ENCODE measurements at regions not wholly inside any gene's neighbourhood (a gene's known extent, or its start where the extent isn't known, plus 50 kb on each side); places are given as distances from the start of the nearest gene placed in this dataset.

DNA sequence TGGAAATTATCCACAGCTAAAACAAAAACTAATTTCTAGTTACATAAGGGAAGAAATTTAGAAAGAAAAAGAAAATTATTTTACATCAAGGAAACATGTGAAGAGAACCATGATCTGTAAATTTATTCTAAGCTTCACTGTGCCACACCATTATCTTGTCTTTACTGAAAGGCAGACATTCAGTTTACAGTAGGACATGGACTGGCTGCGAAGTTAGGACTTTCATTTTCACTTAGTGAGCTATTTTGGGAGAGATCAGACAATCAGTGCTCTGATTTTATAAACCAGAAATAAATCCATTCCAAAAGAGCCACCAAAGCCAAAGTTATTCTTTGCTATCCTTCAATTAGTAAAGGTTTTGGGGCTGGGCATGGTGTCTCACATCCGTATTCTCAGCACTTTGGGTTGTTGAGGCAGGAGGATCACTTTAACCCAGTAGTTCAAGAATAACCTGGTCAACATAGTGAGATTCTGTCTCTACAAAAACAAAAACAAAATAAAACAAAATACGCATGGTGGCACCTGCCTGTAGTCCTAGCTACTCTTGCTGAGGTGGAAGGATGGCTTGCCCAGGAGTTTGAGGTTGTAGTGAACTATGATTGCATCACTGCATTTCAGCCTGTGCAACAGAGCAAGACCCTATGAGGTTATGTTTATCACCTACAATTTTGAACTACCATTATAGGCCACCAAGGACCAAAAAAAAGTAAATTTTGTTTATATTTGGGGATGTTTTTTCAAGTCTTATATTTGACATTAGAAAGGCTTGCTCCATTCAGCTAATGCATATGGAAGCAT, 1084.8 kb upstream of the ATXN7L3B start:
- ATAC-seq (no peak), DNase-seq (ENCODE audit: low spot score) (no peak)
- Histone ChIP-seq H3K79me2 (replicated peaks; ENCODE audit: insufficient read depth) (no peaks in the 10 kb centered on the region), H4K20me1 (replicated peaks; ENCODE audit: insufficient read depth) (no peaks in the 10 kb centered on the region), H3K27ac (ENCODE audit: low read depth) (no peak overlapping the region), H3K36me3 (ENCODE audit: insufficient read depth) (no peaks in the 10 kb centered on the region), H3K9me2 (ENCODE audit: insufficient read depth) (no peaks in the 10 kb centered on the region), H3F3A (replicated peaks; ENCODE audit: low read depth) (no peaks in the 10 kb centered on the region), H3K4me1 (ENCODE audit: insufficient read depth) (no peaks in the 10 kb centered on the region), H2AFZ (no peak overlapping the region), H3K4me3 (no peak overlapping the region), H3K4me2 (no peak overlapping the region), H3K27me3 (ENCODE audit: insufficient read depth) (peaks cover 42% of the 10 kb centered on the region)
- TF ChIP-seq CREB1 (CRISPR knock-in tag; IDR thresholded peaks at IDR 0.05; ENCODE audit: low read depth), result no peak
- no peak for TF ChIP-seq EZH2phosphoT487 (IDR thresholded peaks at IDR 0.05; ENCODE audit: unreplicated experiment)
- TF ChIP-seq ZNF331 (CRISPR knock-in tag; IDR thresholded peaks at IDR 0.05; ENCODE audit: low read depth), result no peak
- TF ChIP-seq JUNB (IDR thresholded peaks at IDR 0.05; ENCODE audit: unreplicated experiment), result no peak
- TF ChIP-seq, protein P1, sequence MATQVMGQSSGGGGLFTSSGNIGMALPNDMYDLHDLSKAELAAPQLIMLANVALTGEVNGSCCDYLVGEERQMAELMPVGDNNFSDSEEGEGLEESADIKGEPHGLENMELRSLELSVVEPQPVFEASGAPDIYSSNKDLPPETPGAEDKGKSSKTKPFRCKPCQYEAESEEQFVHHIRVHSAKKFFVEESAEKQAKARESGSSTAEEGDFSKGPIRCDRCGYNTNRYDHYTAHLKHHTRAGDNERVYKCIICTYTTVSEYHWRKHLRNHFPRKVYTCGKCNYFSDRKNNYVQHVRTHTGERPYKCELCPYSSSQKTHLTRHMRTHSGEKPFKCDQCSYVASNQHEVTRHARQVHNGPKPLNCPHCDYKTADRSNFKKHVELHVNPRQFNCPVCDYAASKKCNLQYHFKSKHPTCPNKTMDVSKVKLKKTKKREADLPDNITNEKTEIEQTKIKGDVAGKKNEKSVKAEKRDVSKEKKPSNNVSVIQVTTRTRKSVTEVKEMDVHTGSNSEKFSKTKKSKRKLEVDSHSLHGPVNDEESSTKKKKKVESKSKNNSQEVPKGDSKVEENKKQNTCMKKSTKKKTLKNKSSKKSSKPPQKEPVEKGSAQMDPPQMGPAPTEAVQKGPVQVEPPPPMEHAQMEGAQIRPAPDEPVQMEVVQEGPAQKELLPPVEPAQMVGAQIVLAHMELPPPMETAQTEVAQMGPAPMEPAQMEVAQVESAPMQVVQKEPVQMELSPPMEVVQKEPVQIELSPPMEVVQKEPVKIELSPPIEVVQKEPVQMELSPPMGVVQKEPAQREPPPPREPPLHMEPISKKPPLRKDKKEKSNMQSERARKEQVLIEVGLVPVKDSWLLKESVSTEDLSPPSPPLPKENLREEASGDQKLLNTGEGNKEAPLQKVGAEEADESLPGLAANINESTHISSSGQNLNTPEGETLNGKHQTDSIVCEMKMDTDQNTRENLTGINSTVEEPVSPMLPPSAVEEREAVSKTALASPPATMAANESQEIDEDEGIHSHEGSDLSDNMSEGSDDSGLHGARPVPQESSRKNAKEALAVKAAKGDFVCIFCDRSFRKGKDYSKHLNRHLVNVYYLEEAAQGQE (IDR thresholded peaks at IDR 0.05; ENCODE audit: unreplicated experiment), result no peak
- TF ChIP-seq, protein P2, sequence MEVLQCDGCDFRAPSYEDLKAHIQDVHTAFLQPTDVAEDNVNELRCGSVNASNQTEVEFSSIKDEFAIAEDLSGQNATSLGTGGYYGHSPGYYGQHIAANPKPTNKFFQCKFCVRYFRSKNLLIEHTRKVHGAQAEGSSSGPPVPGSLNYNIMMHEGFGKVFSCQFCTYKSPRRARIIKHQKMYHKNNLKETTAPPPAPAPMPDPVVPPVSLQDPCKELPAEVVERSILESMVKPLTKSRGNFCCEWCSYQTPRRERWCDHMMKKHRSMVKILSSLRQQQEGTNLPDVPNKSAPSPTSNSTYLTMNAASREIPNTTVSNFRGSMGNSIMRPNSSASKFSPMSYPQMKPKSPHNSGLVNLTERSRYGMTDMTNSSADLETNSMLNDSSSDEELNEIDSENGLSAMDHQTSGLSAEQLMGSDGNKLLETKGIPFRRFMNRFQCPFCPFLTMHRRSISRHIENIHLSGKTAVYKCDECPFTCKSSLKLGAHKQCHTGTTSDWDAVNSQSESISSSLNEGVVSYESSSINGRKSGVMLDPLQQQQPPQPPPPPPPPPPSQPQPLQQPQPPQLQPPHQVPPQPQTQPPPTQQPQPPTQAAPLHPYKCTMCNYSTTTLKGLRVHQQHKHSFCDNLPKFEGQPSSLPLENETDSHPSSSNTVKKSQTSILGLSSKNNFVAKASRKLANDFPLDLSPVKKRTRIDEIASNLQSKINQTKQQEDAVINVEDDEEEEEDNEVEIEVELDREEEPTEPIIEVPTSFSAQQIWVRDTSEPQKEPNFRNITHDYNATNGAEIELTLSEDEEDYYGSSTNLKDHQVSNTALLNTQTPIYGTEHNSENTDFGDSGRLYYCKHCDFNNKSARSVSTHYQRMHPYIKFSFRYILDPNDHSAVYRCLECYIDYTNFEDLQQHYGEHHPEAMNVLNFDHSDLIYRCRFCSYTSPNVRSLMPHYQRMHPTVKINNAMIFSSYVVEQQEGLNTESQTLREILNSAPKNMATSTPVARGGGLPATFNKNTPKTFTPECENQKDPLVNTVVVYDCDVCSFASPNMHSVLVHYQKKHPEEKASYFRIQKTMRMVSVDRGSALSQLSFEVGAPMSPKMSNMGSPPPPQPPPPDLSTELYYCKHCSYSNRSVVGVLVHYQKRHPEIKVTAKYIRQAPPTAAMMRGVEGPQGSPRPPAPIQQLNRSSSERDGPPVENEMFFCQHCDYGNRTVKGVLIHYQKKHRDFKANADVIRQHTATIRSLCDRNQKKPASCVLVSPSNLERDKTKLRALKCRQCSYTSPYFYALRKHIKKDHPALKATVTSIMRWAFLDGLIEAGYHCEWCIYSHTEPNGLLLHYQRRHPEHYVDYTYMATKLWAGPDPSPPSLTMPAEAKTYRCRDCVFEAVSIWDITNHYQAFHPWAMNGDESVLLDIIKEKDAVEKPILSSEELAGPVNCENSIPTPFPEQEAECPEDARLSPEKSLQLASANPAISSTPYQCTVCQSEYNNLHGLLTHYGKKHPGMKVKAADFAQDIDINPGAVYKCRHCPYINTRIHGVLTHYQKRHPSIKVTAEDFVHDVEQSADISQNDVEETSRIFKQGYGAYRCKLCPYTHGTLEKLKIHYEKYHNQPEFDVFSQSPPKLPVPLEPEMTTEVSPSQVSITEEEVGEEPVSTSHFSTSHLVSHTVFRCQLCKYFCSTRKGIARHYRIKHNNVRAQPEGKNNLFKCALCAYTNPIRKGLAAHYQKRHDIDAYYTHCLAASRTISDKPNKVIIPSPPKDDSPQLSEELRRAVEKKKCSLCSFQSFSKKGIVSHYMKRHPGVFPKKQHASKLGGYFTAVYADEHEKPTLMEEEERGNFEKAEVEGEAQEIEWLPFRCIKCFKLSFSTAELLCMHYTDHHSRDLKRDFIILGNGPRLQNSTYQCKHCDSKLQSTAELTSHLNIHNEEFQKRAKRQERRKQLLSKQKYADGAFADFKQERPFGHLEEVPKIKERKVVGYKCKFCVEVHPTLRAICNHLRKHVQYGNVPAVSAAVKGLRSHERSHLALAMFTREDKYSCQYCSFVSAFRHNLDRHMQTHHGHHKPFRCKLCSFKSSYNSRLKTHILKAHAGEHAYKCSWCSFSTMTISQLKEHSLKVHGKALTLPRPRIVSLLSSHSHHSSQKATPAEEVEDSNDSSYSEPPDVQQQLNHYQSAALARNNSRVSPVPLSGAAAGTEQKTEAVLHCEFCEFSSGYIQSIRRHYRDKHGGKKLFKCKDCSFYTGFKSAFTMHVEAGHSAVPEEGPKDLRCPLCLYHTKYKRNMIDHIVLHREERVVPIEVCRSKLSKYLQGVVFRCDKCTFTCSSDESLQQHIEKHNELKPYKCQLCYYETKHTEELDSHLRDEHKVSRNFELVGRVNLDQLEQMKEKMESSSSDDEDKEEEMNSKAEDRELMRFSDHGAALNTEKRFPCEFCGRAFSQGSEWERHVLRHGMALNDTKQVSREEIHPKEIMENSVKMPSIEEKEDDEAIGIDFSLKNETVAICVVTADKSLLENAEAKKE (CRISPR knock-in tag; IDR thresholded peaks at IDR 0.05), result no peak
- TF ChIP-seq EZH2 (IDR thresholded peaks at IDR 0.05; ENCODE audit: low read depth, unreplicated experiment), result no peak
- no peak for TF ChIP-seq ZNF114 (CRISPR knock-in tag; IDR thresholded peaks at IDR 0.05)
- TF ChIP-seq, protein P3, sequence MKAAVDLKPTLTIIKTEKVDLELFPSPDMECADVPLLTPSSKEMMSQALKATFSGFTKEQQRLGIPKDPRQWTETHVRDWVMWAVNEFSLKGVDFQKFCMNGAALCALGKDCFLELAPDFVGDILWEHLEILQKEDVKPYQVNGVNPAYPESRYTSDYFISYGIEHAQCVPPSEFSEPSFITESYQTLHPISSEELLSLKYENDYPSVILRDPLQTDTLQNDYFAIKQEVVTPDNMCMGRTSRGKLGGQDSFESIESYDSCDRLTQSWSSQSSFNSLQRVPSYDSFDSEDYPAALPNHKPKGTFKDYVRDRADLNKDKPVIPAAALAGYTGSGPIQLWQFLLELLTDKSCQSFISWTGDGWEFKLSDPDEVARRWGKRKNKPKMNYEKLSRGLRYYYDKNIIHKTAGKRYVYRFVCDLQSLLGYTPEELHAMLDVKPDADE (IDR thresholded peaks at IDR 0.05), result no peak
- TF ChIP-seq POLR2AphosphoS5 (IDR thresholded peaks at IDR 0.05; ENCODE audit: low read depth), result no peak
- TF ChIP-seq STAT1 (IDR thresholded peaks at IDR 0.05; ENCODE audit: unreplicated experiment), result no peak
- TF ChIP-seq, protein P4, sequence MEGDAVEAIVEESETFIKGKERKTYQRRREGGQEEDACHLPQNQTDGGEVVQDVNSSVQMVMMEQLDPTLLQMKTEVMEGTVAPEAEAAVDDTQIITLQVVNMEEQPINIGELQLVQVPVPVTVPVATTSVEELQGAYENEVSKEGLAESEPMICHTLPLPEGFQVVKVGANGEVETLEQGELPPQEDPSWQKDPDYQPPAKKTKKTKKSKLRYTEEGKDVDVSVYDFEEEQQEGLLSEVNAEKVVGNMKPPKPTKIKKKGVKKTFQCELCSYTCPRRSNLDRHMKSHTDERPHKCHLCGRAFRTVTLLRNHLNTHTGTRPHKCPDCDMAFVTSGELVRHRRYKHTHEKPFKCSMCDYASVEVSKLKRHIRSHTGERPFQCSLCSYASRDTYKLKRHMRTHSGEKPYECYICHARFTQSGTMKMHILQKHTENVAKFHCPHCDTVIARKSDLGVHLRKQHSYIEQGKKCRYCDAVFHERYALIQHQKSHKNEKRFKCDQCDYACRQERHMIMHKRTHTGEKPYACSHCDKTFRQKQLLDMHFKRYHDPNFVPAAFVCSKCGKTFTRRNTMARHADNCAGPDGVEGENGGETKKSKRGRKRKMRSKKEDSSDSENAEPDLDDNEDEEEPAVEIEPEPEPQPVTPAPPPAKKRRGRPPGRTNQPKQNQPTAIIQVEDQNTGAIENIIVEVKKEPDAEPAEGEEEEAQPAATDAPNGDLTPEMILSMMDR (conservative IDR thresholded peaks at IDR 0.05; ENCODE audit: low read depth in 2 of 2), result no peak
- TF ChIP-seq NANOG (IDR thresholded peaks at IDR 0.05; ENCODE audit: borderline replicate concordance), result no peak
- no peaks in the 10 kb centered on the region for H3K4me1 Mint-ChIP-seq
- peaks cover 14% of the 10 kb centered on the region for H3K27me3 Mint-ChIP-seq (ENCODE audit: insufficient read depth, low read depth, poor library complexity)
- H3K4me3 Mint-ChIP-seq, result no peak overlapping the region
- no peak overlapping the region for H3K27ac Mint-ChIP-seq
- H3K36me3 Mint-ChIP-seq (ENCODE audit: low read depth), result no peaks in the 10 kb centered on the region
- no peaks in the 10 kb centered on the region for H3K9me3 Mint-ChIP-seq

Data from GM23338 (cell line).